Central memory CD8-positive, alpha-beta T cell (primary cell): ENCODE measurements at regions not wholly inside any gene's neighbourhood (a gene's known extent, or its start where the extent isn't known, plus 50 kb on each side); places are given as distances from the start of the nearest gene placed in this dataset.

Experiments used
- ATAC-seq: fragments of 150-1000 bp; cut with Tn5 transposase; replicated peaks from 2 replicates; pipeline ENCODE4 v1.10.0; 2022; ENCODE audit warnings: mild to moderate bottlenecking, moderate FRiP score, moderate number of reproducible peaks; ENCODE audit not compliant: poor library complexity, severe bottlenecking; ENCODE audit errors: extremely low read depth
- DNase-seq, 2 donors: peaks; one replicate each; pipeline ENCODE4 v3.0.0; 2021; ENCODE audit warnings: low spot score in 2 of 2
- H3K27ac Mint-ChIP-seq: one replicate; pipeline ENCODE4 v1.8.0; 2022; ENCODE audit warnings: low read depth, mild to moderate bottlenecking, moderate library complexity, mixed read lengths
- H3K27me3 Mint-ChIP-seq: one replicate; pipeline ENCODE4 v1.8.0; 2022; ENCODE audit warnings: mixed read lengths
- H3K36me3 Mint-ChIP-seq: one replicate; pipeline ENCODE4 v1.8.0; 2022; ENCODE audit warnings: mild to moderate bottlenecking, moderate library complexity, mixed read lengths; ENCODE audit not compliant: insufficient read depth
- H3K4me1 Mint-ChIP-seq: one replicate; pipeline ENCODE4 v1.8.0; 2022; ENCODE audit warnings: mixed read lengths
- H3K4me3 Mint-ChIP-seq: one replicate; pipeline ENCODE4 v1.8.0; 2022; ENCODE audit warnings: mild to moderate bottlenecking, moderate library complexity, mixed read lengths
- H3K9me3 Mint-ChIP-seq: one replicate; pipeline ENCODE4 v1.8.0; 2022; ENCODE audit warnings: mixed read lengths

GRCh38 chr18:11283479-11284161, 134.3 kb upstream of the PIEZO2 start:
- DNase-seq: no peak
- H3K36me3 Mint-ChIP-seq: no peaks in the 10 kb centered on the region
- H3K4me3 Mint-ChIP-seq: no peak overlapping the region
- H3K9me3 Mint-ChIP-seq: peaks cover 5% of the 10 kb centered on the region
- no peak overlapping the region for H3K27ac Mint-ChIP-seq
- no peaks in the 10 kb centered on the region for H3K4me1 Mint-ChIP-seq
- no peaks in the 10 kb centered on the region for H3K27me3 Mint-ChIP-seq
- no peak for ATAC-seq

- no peak overlapping the region for H3K4me3 Mint-ChIP-seq
- ATAC-seq: no peak
- peaks cover 11% of the 10 kb centered on the region for H3K9me3 Mint-ChIP-seq
- H3K27ac Mint-ChIP-seq: no peak overlapping the region
- H3K4me1 Mint-ChIP-seq: no peaks in the 10 kb centered on the region
- DNase-seq: no peak
- H3K36me3 Mint-ChIP-seq: no peaks in the 10 kb centered on the region
- H3K27me3 Mint-ChIP-seq: no peaks in the 10 kb centered on the region
Observed at GRCh38 chr18:11279461-11279860, 130.1 kb upstream of the PIEZO2 start.

GRCh38 chr18:11276678-11277077, 127.3 kb upstream of the PIEZO2 start:
- H3K4me1 Mint-ChIP-seq: no peaks in the 10 kb centered on the region
- H3K9me3 Mint-ChIP-seq: peaks cover 11% of the 10 kb centered on the region
- no peak overlapping the region for H3K4me3 Mint-ChIP-seq
- H3K27me3 Mint-ChIP-seq: no peaks in the 10 kb centered on the region
- no peak for DNase-seq
- H3K27ac Mint-ChIP-seq: no peak overlapping the region
- no peaks in the 10 kb centered on the region for H3K36me3 Mint-ChIP-seq
- ATAC-seq: no peak

DNA sequence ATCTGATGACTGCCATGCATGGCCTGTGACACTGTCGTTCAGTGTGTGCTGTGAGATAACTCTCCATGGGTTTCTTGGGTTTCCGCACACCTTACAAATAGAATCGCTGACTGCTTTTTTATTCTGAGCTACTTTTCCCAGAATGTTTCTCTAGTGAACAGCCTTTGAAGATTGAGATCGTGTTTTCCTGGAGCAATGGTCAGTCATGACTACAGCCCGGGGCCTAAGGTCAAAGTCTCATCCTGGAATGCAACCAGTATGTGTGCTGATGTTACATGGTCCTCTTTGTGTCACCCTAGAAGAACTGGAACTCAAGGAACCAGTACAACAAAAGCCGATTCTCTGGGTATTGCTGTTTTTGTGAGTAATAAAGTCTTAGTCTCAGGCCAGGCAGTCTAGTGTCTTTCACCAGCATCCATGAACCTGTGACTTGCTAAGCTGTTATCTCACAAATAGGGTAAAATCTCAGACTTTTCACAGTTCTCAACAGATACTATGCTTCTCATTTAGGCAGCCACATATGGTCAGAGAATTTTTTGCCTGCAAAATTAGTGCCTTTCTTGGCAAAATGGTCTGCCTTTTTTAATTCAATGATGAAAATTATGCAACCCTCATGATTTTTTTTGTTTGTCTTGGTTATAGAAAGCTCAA, 124.9 kb upstream of the PIEZO2 start:
- peaks cover 11% of the 10 kb centered on the region for H3K9me3 Mint-ChIP-seq
- ATAC-seq (no peak), DNase-seq (no peak)
- H3K27ac Mint-ChIP-seq: no peak overlapping the region
- no peaks in the 10 kb centered on the region for H3K36me3 Mint-ChIP-seq
- H3K4me1 Mint-ChIP-seq: no peaks in the 10 kb centered on the region
- H3K4me3 Mint-ChIP-seq: no peak overlapping the region
- no peaks in the 10 kb centered on the region for H3K27me3 Mint-ChIP-seq

DNA sequence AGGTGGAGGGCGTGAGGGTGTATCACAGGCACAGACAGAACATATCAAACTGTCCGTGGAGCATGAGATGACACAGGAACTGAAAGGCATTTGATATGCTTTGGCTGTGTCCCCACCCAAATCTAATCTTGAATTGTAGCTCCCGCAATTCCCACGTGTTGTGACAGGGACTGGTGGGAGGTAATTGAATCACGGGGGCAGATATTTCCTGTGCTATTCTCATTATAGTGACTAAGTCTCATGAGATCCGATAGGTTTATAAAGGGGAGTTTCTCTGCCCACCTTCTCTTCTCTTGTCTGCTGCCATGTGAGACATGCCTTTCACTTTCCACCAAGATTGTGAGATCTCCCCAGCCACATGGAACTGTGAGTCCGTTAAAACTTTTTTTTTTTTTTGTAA, 123.1 kb upstream of the PIEZO2 start:
- ATAC-seq (no peak), DNase-seq (no peak)
- Mint-ChIP-seq H3K27ac (no peak overlapping the region), H3K4me3 (no peak overlapping the region), H3K4me1 (no peaks in the 10 kb centered on the region), H3K9me3 (peaks cover 2% of the 10 kb centered on the region), H3K36me3 (no peaks in the 10 kb centered on the region), H3K27me3 (no peaks in the 10 kb centered on the region)

DNA sequence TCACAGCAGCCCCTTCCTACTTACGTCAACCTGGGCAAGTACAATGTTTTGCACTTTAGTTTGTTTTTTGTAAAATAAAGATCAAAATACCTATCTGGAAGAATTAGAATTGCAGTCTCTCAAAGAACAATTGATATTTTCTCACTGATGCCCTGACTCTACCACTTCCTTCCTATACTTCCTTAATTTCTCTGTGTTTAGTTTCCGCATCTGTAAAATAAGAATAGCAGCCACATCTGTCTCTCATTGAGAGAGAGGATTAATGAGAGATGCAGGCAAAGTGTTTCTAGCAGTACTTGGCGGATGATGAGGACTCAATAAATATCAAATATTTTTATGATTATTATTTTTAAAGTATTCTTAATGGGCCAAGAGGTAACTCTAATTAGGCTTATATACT, 122.6 kb upstream of the PIEZO2 start:
- no peak overlapping the region for H3K4me3 Mint-ChIP-seq
- no peaks in the 10 kb centered on the region for H3K4me1 Mint-ChIP-seq
- no peak for ATAC-seq
- H3K27me3 Mint-ChIP-seq: peaks cover under 1% of the 10 kb centered on the region
- no peak for DNase-seq
- H3K27ac Mint-ChIP-seq: no peak overlapping the region
- H3K36me3 Mint-ChIP-seq: peaks cover 1% of the 10 kb centered on the region
- H3K9me3 Mint-ChIP-seq: peaks cover 7% of the 10 kb centered on the region

GRCh38 chr18:11269257-11269656, 119.9 kb upstream of the PIEZO2 start:
- Mint-ChIP-seq H3K27me3 (peaks cover 7% of the 10 kb centered on the region), H3K27ac (no peak overlapping the region), H3K36me3 (peaks cover 3% of the 10 kb centered on the region), H3K9me3 (peaks cover 14% of the 10 kb centered on the region), H3K4me1 (no peaks in the 10 kb centered on the region), H3K4me3 (no peak overlapping the region)
- ATAC-seq: no peak
- no peak for DNase-seq

DNA sequence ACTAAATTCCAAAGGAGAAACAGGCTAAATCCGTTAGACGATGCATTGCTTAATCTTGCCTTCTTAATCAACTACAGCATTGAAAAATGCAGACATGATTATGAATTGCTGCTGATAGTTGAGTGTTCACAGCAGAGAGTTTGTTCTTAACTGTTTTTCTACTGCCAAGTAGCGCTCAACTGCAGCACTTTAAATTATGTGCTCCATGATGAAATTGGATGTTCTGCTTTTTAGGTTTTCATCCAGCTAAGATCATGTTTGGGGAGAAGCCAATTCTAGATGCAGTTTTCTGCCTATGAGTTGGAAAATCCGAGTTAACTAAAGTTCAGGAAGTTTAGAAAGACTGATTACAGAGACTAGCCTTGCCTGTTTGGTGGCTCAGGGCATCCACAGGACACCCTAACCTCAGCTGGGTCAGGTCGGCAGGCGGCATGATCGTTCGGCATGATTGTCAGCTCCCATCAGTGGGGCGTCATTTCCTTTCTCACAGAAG, 119.4 kb upstream of the PIEZO2 start:
- H3K36me3 Mint-ChIP-seq: peaks cover 3% of the 10 kb centered on the region
- H3K27me3 Mint-ChIP-seq: peaks cover 7% of the 10 kb centered on the region

GRCh38 chr18:11268153-11268552, 118.8 kb upstream of the PIEZO2 start:
- Mint-ChIP-seq H3K27me3 (peaks cover 7% of the 10 kb centered on the region), H3K27ac (no peak overlapping the region), H3K36me3 (peaks cover 3% of the 10 kb centered on the region), H3K4me3 (no peak overlapping the region), H3K4me1 (no peaks in the 10 kb centered on the region), H3K9me3 (peaks cover 22% of the 10 kb centered on the region)
- ATAC-seq: no peak
- no peak for DNase-seq

More for the DNA sequence above, 119.4 kb upstream of the PIEZO2 start:
- ATAC-seq: no peak
- Mint-ChIP-seq H3K9me3 (peaks cover 16% of the 10 kb centered on the region), H3K27ac (no peak overlapping the region), H3K4me1 (no peaks in the 10 kb centered on the region), H3K4me3 (no peak overlapping the region)
- DNase-seq: no peak

DNA sequence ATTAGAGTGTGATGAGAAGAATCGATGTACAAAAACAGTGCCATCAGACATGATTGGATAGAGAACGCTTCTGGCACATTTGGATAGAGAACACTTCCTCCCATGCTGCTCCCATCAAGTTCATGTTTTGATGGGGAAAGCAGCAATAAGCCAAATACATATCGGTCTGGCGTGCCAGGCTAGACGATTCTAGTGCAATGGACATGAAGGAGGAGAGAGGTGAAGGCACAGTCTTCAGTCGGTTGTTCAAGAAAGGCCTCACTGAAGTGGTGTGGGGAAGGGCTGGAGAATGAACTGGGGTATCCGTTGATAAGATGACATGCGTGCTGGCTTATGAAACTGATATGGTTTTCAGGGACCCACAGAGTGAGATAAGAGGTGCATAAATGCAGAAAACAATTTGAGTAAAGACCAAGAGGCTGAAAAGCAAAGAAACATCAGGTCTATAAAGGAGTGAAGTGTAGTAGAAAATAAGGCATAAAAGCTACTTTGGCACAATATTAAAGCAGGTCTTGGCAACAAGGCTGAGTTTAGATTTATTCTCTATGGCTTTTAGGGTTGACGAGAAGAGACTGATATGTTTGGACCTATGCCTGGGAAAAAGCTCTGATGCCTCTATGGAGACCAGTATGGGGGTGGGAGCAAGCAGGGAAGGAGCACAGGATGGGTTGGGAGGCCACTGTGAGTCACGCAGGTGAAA, 117.6 kb upstream of the PIEZO2 start:
- H3K27me3 Mint-ChIP-seq: peaks cover 7% of the 10 kb centered on the region
- peaks cover 3% of the 10 kb centered on the region for H3K36me3 Mint-ChIP-seq
- ATAC-seq: no peak
- no peak overlapping the region for H3K4me3 Mint-ChIP-seq
- no peaks in the 10 kb centered on the region for H3K4me1 Mint-ChIP-seq
- no peak for DNase-seq
- H3K9me3 Mint-ChIP-seq: peaks cover 22% of the 10 kb centered on the region
- no peak overlapping the region for H3K27ac Mint-ChIP-seq

- Mint-ChIP-seq H3K9me3 (peaks cover 17% of the 10 kb centered on the region), H3K4me3 (no peak overlapping the region), H3K27ac (no peak overlapping the region), H3K27me3 (peaks cover 2% of the 10 kb centered on the region), H3K4me1 (no peaks in the 10 kb centered on the region), H3K36me3 (peaks cover 1% of the 10 kb centered on the region)
- DNase-seq (no peak), ATAC-seq (no peak)
Observed at GRCh38 chr18:11261486-11261885, 112.1 kb upstream of the PIEZO2 start.

- Mint-ChIP-seq H3K36me3 (peaks cover 1% of the 10 kb centered on the region), H3K27ac (no peak overlapping the region), H3K27me3 (no peaks in the 10 kb centered on the region), H3K9me3 (peaks cover 16% of the 10 kb centered on the region), H3K4me1 (no peaks in the 10 kb centered on the region), H3K4me3 (no peak overlapping the region)
- no peak for DNase-seq
- no peak for ATAC-seq
Observed at GRCh38 chr18:11260961-11261461, 111.6 kb upstream of the PIEZO2 start.
